NCI-H82 (cell line): ENCODE measurements at regions not wholly inside any gene's neighbourhood (a gene's known extent, or its start where the extent isn't known, plus 50 kb on each side); places are given as distances from the start of the nearest gene placed in this dataset.
A peak's percentile ranks its signal among the peaks of the same experiment; 100 is the strongest.

Experiments
- DNase-seq: peaks from one replicate; lab custom pipeline; 2025; lab: John Stamatoyannopoulos, UW

- DNase-seq = no peak
Observed at GRCh38 chr7:33727315-33727714, 178.0 kb upstream of the BMPER start.

DNA sequence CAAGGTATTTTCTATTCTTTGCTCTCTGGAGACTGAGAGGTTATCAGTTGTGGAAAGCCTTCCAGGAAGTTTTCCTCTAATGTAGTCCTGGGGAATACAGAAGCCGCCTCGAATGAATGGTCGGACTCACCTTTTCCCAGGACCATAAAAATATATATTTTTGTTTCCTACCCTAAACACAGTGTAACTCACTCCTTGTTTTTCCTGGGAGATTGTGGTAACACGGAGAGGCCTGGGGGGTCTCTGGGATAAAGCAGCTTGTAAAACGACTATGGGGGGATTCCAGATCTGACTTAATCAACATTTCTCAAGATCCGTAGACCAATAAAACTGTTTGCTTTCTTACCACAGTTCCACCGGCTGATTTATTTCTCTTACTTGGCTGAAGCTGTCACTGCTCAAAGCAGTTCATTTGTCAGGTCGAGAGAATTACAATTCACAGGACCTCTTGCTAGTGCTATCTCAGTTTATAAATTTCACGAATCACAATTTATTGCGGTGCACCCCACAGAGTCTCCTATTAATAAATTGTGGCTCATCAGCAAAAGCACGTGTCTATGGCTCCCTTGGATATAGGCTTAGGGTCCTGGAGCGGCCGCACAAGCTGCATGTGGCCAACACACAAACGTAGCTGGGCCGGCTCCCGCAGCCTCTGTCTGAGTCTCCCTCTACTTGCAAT lies 176.3 kb upstream of the BMPER start:
- no peak for DNase-seq

DNA sequence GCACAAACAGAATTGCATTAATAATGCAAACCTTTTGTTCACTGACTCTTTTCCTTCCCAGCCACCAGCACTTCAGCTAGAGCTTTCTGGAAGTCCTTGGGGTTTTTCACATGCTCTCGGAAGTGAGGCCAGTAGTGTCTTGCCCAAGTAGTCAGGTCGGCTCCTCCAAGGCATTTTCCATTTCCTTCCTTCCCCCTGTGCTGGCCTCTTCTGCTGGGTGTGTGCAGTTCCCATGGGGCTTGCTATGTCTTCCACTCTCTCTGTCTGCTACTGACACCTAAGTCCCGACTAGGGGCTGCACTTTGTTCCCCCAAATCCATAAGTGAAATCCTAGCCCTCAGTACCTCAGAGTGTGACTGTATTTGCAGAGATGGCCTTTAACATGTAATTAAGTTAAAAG lies 175.6 kb upstream of the BMPER start:
- DNase-seq = no peak

DNA sequence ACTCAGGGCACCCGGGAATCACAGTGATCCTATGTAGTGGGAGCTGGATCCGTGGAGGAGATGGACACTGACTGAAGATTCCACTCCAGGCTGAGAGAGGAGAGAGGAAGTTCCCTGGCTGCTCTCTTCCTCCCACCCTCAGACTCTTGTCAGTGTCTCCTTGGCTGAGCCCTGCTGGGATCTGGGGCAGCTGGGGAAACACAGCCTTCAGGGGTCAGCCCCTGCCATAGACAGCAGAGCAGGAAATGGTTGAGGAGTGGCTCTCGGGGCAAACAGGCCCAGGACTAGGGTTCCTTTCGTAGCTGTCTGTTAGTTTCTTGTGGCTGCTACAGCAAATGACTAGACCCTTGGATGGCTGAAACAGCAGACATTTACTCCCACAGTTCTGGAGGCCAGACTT lies 174.4 kb upstream of the BMPER start:
- DNase-seq = no peak

GRCh38 chr7:33731912-33732311 lies 173.4 kb upstream of the BMPER start:
- DNase-seq = no peak

DNA sequence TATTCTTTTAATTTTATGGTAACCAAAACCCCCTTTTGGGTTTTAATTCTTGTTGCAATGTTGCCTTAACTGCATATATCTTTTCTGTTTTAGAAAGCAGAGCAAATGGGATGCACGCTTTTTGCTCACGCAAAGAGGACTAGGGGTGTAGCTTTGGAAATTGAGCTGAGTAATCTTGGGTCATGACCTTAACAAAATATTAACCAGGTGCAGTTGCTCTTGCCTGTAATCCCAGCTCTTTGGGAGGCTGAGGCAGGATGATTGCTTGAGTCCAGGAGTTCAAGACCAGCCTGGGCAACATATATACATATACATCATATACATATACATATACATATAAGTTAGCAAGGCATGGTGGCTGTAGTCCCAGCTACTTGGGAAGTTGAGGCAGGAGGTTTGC lies 172.9 kb upstream of the BMPER start:
- no peak for DNase-seq

DNA sequence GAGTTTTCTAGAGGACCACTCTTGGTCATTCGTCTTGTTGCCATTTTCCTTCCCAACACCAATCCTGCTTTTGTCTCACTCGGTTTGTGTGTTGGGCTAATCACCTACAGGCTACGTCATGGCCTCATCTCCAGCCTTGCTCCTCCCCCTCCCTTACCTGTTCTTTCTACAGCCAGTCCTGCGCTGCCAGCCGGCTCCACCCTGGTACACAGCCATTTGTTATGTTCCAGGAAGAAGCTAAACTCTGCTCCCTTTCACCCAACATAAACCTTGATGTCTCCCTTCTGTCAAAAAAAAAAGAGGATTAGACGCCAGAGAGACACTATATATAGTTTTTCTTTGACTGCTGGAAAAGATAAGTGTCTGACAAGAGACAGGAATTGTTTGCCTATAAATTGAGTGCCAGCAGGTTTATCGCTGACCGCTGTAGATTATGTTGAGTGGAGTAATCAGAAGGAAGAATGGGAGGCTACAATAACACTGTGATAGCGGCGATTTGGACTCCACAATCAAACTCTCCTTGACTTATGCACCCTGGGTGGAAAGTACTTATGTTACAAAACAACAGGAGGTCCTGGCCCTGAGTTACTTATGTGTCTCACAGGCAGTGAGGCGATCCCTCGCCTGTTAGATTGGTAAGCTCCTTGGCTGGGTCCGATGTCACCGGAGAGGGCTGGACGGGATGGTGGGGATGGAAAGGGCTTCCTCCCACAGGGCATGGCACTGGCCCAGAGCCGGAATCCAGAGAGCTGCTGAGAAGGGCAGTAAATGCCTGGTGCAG lies 171.3 kb upstream of the BMPER start:
- DNase-seq = no peak

DNA sequence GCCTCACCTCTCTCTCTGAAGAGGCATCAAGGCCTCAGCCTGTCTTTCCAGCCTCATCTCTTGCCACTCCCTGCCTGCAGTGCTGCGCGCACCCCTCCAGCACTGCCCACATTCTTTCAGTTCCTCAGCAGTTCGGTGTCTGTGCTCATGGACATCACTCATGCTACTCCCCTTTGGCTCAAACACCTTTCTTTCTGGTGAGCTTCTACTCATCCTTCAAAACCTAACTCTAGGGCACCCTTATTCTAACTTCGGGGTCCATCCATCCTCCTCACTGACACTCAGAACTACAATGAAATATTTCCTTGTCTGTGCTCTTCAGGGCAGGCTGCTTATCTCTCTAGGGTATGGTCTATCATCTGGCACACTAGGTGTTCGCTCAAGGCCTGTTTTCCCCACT lies 169.9 kb upstream of the BMPER start:
- DNase-seq = no peak

- DNase-seq = no peak
Observed at GRCh38 chr7:33736521-33737221, 168.7 kb upstream of the BMPER start.

- no peak for DNase-seq
Observed at GRCh38 chr7:33738260-33738935, 166.9 kb upstream of the BMPER start.

DNA sequence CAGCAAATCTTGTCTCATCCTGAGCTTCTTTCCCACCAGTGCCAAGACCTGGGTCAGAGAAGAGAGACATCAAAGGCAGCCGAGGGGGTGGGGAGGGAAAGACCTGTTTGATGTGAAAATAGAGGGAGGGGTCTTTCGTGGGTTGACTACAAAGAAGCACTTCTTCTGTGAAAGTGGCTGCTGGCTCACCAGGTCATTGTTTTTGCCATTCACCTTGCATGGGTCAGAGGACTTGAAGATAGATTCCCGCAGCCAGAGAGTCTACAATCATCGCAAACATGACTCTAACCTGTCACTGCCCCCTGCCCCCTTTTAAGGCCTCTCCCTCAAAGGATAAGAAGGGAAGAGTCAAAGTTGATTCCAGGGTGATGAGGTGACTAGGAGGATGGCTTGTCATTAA lies 166.1 kb upstream of the BMPER start:
- DNase-seq = no peak

- no peak for DNase-seq
Observed at GRCh38 chr7:33742521-33742920, 162.8 kb upstream of the BMPER start.

- no peak for DNase-seq
Observed at GRCh38 chr7:33742999-33743587, 162.2 kb upstream of the BMPER start.

- DNase-seq = no peak
Observed at GRCh38 chr7:33743594-33743993, 161.7 kb upstream of the BMPER start.

DNA sequence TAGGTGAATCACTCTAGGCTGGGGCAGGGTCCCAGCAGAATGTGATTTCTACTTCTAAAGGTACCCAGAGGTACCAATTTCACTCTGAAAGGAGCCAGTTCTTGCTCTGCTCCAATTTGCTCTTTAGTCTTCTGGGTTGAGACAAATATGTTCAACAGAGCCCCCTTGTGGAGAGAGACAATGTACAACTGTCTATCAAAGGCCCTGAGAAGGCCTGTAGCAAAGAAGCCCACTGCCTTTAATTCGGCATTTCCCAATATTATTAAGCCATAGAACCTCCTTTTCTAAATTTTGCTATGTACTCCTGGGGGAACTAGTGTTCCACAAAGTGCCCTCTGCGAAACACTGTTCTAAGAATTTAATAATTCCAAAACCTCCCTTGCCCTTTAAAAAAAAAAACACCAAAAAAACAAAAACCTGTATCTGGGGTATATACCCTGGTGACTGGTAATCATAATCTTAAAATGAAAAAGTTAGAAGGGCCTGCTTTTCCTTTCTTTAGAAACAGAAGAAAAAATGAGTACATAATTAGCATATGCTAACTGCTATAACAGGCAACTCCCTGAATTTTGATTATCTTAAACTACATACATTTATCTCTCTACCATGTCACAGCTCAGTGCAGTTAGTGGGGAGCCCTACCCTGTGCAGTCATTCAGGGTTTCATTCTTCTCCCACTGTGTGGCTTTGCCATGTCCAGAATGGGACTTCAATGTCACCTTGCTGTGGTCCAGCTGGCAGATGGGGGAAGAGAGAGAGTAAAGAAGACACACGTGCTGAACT lies 160.9 kb upstream of the BMPER start:
- peak; percentile 28 for DNase-seq

GRCh38 chr7:33745934-33746333 lies 159.4 kb upstream of the BMPER start:
- DNase-seq = no peak

GRCh38 chr7:33748793-33749192 lies 156.5 kb upstream of the BMPER start:
- no peak for DNase-seq

DNA sequence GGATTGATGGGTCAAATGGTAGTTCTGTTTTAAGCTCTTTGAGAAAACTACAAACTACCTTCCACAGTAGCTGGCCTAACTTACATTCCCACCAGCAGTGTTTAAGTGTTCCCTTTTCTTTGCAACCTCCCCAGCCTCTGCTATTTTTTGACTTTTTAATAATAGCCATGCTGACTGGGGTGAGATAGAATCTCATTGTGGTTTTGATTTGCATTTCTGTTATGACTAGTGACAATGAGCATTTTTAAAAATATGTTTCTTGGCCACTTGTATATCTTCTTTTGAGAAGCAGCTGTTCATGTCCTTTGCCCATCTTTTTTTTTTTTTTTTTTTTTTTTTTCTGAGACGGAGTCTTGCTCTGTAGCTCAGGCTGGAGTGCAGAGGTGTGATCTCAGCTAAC lies 155.2 kb upstream of the BMPER start:
- no peak for DNase-seq

GRCh38 chr7:33751443-33751842 lies 153.9 kb upstream of the BMPER start:
- no peak for DNase-seq

GRCh38 chr7:33753881-33754525 lies 151.3 kb upstream of the BMPER start:
- no peak for DNase-seq
